KOPT-K1 (cell line): ENCODE measurements at regions not wholly inside any gene's neighbourhood (a gene's known extent, or its start where the extent isn't known, plus 50 kb on each side); places are given as distances from the start of the nearest gene placed in this dataset.
"Not testable (repeated sequence)": the region's sequence is repeated elsewhere in the genome, so short reads cannot be mapped to it uniquely, and the experiment has no call there.

ENCODE experiments used
- H3K27ac ChIP-seq: fragments of 200-600 bp; sonication (generic); 2 replicates; pipeline ENCODE4 v1.5.1; 2016; ENCODE audit warnings: antibody characterized with exemption, mild to moderate bottlenecking, low read depth, low read length; ENCODE audit not compliant: poor library complexity, severe bottlenecking
- H3K36me3 ChIP-seq: fragments of 200-600 bp; sonication (generic); 2 replicates; pipeline ENCODE4 v1.5.1; 2017; ENCODE audit warnings: antibody characterized with exemption, mild to moderate bottlenecking, low read length, moderate library complexity; ENCODE audit not compliant: insufficient read depth
- H3K9me3 ChIP-seq: fragments of 200-600 bp; sonication (generic); 2 replicates; pipeline ENCODE4 v1.5.1; 2017; ENCODE audit warnings: antibody characterized with exemption, low read length, mild to moderate bottlenecking; ENCODE audit not compliant: insufficient read depth, poor library complexity, severe bottlenecking

- Histone ChIP-seq H3K36me3 (no peaks in the 10 kb centered on the region), H3K27ac (no peak overlapping the region), H3K9me3 (peaks cover 8% of the 10 kb centered on the region)
These were observed 382.9 kb downstream of the TMEM121 start for GRCh38 chr14:105909046-105909827.

- H3K9me3 ChIP-seq, H3K27ac ChIP-seq, H3K36me3 ChIP-seq: not testable (repeated sequence)
These were observed 383.4 kb downstream of the TMEM121 start for GRCh38 chr14:105909828-105910120.

GRCh38 chr14:105910426-105910825, 384.0 kb downstream of the TMEM121 start:
- H3K9me3 ChIP-seq = peaks cover 8% of the 10 kb centered on the region
- H3K27ac ChIP-seq = no peak overlapping the region

GRCh38 chr14:105911006-105911847, 384.8 kb downstream of the TMEM121 start:
- peaks cover 5% of the 10 kb centered on the region for H3K9me3 ChIP-seq
- H3K36me3 ChIP-seq = no peaks in the 10 kb centered on the region
- H3K27ac ChIP-seq = no peak overlapping the region

More at GRCh38 chr14:105910426-105910825, 384.0 kb downstream of the TMEM121 start:
- H3K36me3 ChIP-seq = no peaks in the 10 kb centered on the region

GRCh38 chr14:105911848-105912292, 385.5 kb downstream of the TMEM121 start:
- not testable (repeated sequence) for H3K9me3 ChIP-seq, H3K27ac ChIP-seq, H3K36me3 ChIP-seq

GRCh38 chr14:105912641-105913180, 386.3 kb downstream of the TMEM121 start:
- no peaks in the 10 kb centered on the region for H3K9me3 ChIP-seq
- no peak overlapping the region for H3K27ac ChIP-seq
- no peaks in the 10 kb centered on the region for H3K36me3 ChIP-seq

- no peaks in the 10 kb centered on the region for H3K9me3 ChIP-seq
- no peak overlapping the region for H3K27ac ChIP-seq
- no peaks in the 10 kb centered on the region for H3K36me3 ChIP-seq
These were observed 386.8 kb downstream of the TMEM121 start for GRCh38 chr14:105913221-105913620.

- Histone ChIP-seq H3K9me3 (no peaks in the 10 kb centered on the region), H3K27ac (no peak overlapping the region), H3K36me3 (no peaks in the 10 kb centered on the region)
These were observed 387.5 kb downstream of the TMEM121 start for GRCh38 chr14:105913861-105914260.

GRCh38 chr14:105914281-105914680, 387.9 kb downstream of the TMEM121 start:
- H3K36me3 ChIP-seq, H3K27ac ChIP-seq, H3K9me3 ChIP-seq: not testable (repeated sequence)

GRCh38 chr14:105914738-105915385, 388.5 kb downstream of the TMEM121 start:
- no peaks in the 10 kb centered on the region for H3K36me3 ChIP-seq
- H3K9me3 ChIP-seq = no peaks in the 10 kb centered on the region

GRCh38 chr14:105915546-105915945, 389.2 kb downstream of the TMEM121 start:
- not testable (repeated sequence) for H3K9me3 ChIP-seq, H3K36me3 ChIP-seq

More at GRCh38 chr14:105914738-105915385, 388.5 kb downstream of the TMEM121 start:
- H3K27ac ChIP-seq = no peak overlapping the region

GRCh38 chr14:105917136-105917932, 391.0 kb downstream of the TMEM121 start:
- H3K36me3 ChIP-seq, H3K27ac ChIP-seq, H3K9me3 ChIP-seq: not testable (repeated sequence)

More at GRCh38 chr14:105915546-105915945, 389.2 kb downstream of the TMEM121 start:
- H3K27ac ChIP-seq = not testable (repeated sequence)

GRCh38 chr14:105917933-105918436, 391.6 kb downstream of the TMEM121 start:
- no peaks in the 10 kb centered on the region for H3K36me3 ChIP-seq
- H3K9me3 ChIP-seq = no peaks in the 10 kb centered on the region
- no peak overlapping the region for H3K27ac ChIP-seq

- H3K36me3 ChIP-seq = no peaks in the 10 kb centered on the region
- no peak overlapping the region for H3K27ac ChIP-seq
- no peaks in the 10 kb centered on the region for H3K9me3 ChIP-seq
These were observed 392.3 kb downstream of the TMEM121 start for GRCh38 chr14:105918496-105919262.
